ENCODE measurements at regions not wholly inside any gene's neighbourhood (a gene's known extent, or its start where the extent isn't known, plus 50 kb on each side); places are given as distances from the start of the nearest gene placed in this dataset.

DNA sequence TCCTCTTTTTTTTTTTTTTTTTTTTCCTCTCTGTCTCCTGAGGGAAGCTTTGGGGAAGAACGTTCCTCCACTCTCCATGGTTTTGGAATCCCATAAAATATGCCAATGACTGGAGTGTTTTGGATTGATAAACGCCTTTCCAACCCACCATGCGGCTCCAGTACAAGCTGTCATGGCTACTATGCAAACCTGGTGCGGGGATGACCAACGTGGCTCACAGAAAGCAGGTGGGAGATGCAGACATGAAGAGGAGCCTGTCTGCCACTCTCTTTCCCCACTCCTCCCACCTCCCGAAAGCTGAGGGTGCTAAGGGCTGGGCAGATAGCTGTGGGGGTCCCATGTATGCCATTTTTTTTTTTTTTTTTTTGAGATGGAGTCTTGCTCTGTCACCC is 69.9 kb upstream of the SEC14L1 start:
- Histone ChIP-seq H3K27ac (ENCODE audit: low read depth, low read length) (no peak overlapping the region), H3K9me3 (ENCODE audit: control insufficient read depth in 1 of 2, low read length in 2 of 2) (no peaks in the 10 kb centered on the region), H3K4me3 (ENCODE audit: low read length in 2 of 2) (no peak overlapping the region), H3K36me3 (ENCODE audit: insufficient read depth, low read length) (no peaks in the 10 kb centered on the region), H3K27me3 (ENCODE audit: insufficient read depth, low read length) (no peaks in the 10 kb centered on the region), H3K4me1 (ENCODE audit: insufficient read depth, low read length) (no peaks in the 10 kb centered on the region)
- Mint-ChIP-seq H3K4me1 (peaks cover 1 to 5% (median 3%) of the 10 kb centered on the region in 4 donors), H3K27ac (no peak overlapping the region), H3K36me3 (no peaks in the 10 kb centered on the region), H3K4me3 (no peak overlapping the region), H3K9me3 (peaks cover 0 to 3% (median 0%) of the 10 kb centered on the region in 8 donors), H3K27me3 (peaks cover 29 to 39% of the 10 kb centered on the region in 2 donors)
- no peak for DNase-seq
- ChIA-PET CTCF (ENCODE audit: partially characterized antibody) (interaction anchor here (0.6 to 1.4 kb wide), 4 partner anchors 13 to 612 kb away, joined by 3 read pairs; partner anchors contain the start of gene MGAT5B), POLR2A (ENCODE audit: partially characterized antibody) (no interaction called here)
- intact Hi-C loops (cut with micrococcal nuclease) = no loop called here

DNA sequence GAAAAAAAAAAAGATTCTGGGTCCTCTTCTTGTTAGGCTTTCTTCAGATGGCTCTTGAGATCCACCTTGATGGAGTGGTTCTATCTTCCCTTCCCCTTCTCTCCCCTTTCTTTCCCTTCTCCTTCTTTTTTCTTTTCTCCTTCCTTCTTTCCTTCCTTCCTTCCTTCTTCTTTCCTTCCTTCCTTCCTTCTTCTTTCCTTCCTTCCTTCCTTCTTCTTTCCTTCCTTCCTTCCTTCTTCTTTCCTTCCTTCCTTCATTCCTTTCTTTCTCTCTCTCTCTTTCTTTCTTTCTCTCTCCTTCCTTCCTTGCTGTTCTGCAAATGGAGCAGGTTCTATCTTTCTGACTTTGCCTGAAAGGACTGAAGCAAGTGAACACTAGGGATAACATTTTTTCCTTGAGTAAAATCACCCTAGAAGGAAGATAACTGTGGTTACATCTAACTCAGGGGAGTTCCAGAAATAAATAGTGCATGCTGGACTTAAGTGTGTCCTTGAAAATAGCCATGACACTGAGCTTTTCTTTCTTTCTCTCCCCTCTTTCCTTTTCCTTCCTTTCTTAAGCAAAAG is 68.8 kb upstream of the SEC14L1 start:
- ChIA-PET POLR2A (ENCODE audit: partially characterized antibody) (no interaction called here), CTCF (ENCODE audit: partially characterized antibody) (interaction anchor here (1.2 to 2.8 kb wide), 3 partner anchors 14 to 63 kb away, joined by 3 to 9 read pairs (median 5); no protein-coding TSS in a partner anchor)
- Histone ChIP-seq H3K9me3 (ENCODE audit: control insufficient read depth in 1 of 2, low read length in 2 of 2) (no peaks in the 10 kb centered on the region), H3K36me3 (ENCODE audit: insufficient read depth, low read length) (no peaks in the 10 kb centered on the region), H3K4me3 (ENCODE audit: low read length in 2 of 2) (no peak overlapping the region), H3K4me1 (ENCODE audit: insufficient read depth, low read length) (no peaks in the 10 kb centered on the region), H3K27ac (ENCODE audit: low read depth, low read length) (no peak overlapping the region), H3K27me3 (ENCODE audit: insufficient read depth, low read length) (no peaks in the 10 kb centered on the region)
- intact Hi-C loops (cut with micrococcal nuclease) = no loop called here
- H3K27me3 Mint-ChIP-seq = peaks cover 28 to 38% of the 10 kb centered on the region in 2 donors
- H3K27ac Mint-ChIP-seq = no peak overlapping the region
- no peak overlapping the region for H3K4me3 Mint-ChIP-seq
- H3K9me3 Mint-ChIP-seq = peaks cover 0 to 3% (median 0%) of the 10 kb centered on the region in 8 donors
- H3K36me3 Mint-ChIP-seq = no peaks in the 10 kb centered on the region
- DNase-seq = no peak
- no peaks in the 10 kb centered on the region for H3K4me1 Mint-ChIP-seq

DNA sequence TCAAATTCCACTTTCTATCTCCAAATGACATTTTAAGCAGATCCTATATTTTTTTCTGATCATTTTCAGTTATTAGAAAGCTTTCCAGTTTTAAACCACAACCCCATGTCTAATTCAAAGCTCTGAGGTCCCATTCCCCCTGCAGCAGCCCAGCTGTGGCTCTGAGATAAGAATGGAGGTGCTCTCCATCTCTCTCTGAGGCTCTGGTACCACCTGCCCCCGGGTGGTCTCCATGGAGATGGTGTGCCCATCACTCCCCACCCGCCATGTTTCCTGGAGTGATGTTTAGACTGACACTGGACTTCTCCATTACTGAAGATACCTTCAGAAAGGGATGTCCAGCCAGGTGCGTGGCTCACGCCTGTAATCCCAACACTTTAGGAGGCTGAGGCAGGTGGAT is 68.1 kb upstream of the SEC14L1 start:
- H3K27me3 ChIP-seq (ENCODE audit: insufficient read depth, low read length) = no peaks in the 10 kb centered on the region
- no peak overlapping the region for H3K4me3 Mint-ChIP-seq
- H3K36me3 Mint-ChIP-seq = no peaks in the 10 kb centered on the region
- no peak overlapping the region for H3K4me3 ChIP-seq (ENCODE audit: low read length in 2 of 2)
- ChIA-PET POLR2A (ENCODE audit: partially characterized antibody) (no interaction called here), CTCF (ENCODE audit: partially characterized antibody) (interaction anchor here (1.9 to 2.8 kb wide), 2 partner anchors 14 to 17 kb away, joined by 5 to 9 read pairs; no protein-coding TSS in a partner anchor)
- no peaks in the 10 kb centered on the region for H3K36me3 ChIP-seq (ENCODE audit: insufficient read depth, low read length)
- H3K4me1 Mint-ChIP-seq = no peaks in the 10 kb centered on the region
- peaks cover 0 to 3% (median 0%) of the 10 kb centered on the region in 8 donors for H3K9me3 Mint-ChIP-seq
- no peak for DNase-seq
- H3K27ac Mint-ChIP-seq = peak overlapping the region in 1 of 7 donors; percentile 29
- no peak overlapping the region for H3K27ac ChIP-seq (ENCODE audit: low read depth, low read length)
- peaks cover 29 to 33% of the 10 kb centered on the region in 2 donors for H3K27me3 Mint-ChIP-seq
- intact Hi-C loops (cut with micrococcal nuclease) = no loop called here
- no peaks in the 10 kb centered on the region for H3K9me3 ChIP-seq (ENCODE audit: control insufficient read depth in 1 of 2, low read length in 2 of 2)
- no peaks in the 10 kb centered on the region for H3K4me1 ChIP-seq (ENCODE audit: insufficient read depth, low read length)

DNA sequence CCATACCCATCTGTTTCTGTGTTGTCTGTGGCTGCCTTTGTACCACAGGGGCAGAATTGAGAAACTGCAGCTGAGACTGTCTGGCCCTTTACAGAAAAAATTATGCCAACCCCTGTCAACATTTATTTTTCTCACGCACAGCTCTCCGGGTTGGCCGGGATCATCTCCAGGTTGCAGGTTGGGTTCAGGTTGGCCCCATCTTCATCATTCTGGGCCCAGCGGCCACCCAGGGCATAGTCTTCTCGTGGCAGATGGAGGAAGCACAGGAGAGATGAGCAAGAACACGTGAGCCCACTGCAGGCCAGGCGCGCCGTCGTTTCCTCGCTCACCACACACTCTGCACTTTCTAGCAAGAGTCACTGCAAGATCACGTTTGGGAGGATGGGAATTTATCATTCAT is 66.1 kb upstream of the SEC14L1 start:
- H3K27ac Mint-ChIP-seq = no peak overlapping the region

DNA sequence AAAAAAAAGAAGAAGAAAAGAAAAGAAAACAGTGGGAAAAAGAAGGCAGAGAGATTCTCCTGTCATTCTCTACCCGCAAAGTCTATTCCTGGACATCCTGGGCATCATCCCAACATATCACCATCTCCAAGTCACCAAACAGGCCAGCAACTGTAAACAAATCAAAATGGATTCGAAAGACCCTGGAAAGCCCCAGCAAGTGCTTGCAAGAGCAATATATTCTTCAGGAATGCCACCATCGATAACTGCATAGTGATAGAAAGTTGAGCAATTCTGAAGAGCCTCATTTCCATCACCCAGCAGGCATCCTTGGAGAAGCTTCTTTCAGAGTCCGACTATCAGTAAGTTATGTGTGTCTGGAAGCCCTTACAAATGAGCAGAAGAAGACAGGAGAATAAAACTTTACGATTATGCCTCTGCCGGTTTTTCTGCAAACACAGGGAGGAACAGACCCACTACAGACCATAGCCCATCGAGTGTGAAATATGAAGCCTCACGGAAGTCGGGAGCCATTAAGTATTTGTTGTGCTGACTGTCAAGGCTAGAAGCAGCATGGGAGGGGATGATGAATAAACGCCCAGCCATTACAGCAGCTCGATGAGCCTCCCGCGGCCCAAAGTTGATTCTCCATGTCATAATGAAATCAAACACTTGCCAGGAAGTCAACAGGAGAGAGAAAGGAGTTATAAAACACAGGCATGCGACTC is 64.5 kb upstream of the SEC14L1 start:
- peak overlapping the region in 1 of 8 donors; percentile 49 for H3K4me3 Mint-ChIP-seq
- intact Hi-C loops (cut with micrococcal nuclease) = no loop called here
- no peaks in the 10 kb centered on the region for H3K4me1 ChIP-seq (ENCODE audit: insufficient read depth, low read length)
- no peak for DNase-seq
- H3K36me3 ChIP-seq (ENCODE audit: insufficient read depth, low read length) = no peaks in the 10 kb centered on the region
- ChIA-PET CTCF (ENCODE audit: partially characterized antibody) (interaction anchor here (0.7 to 1.1 kb wide), 3 partner anchors 8 to 19 kb away, joined by 3 read pairs; no protein-coding TSS in a partner anchor), POLR2A (ENCODE audit: partially characterized antibody) (no interaction called here)
- H3K27ac Mint-ChIP-seq = no peak overlapping the region
- H3K27ac ChIP-seq (ENCODE audit: low read depth, low read length) = no peak overlapping the region
- no peaks in the 10 kb centered on the region for H3K36me3 Mint-ChIP-seq
- H3K27me3 Mint-ChIP-seq = peaks cover 27 to 29% of the 10 kb centered on the region in 2 donors
- peaks cover 0 to 3% (median 0%) of the 10 kb centered on the region in 8 donors for H3K9me3 Mint-ChIP-seq
- no peak overlapping the region for H3K4me3 ChIP-seq (ENCODE audit: low read length in 2 of 2)
- no peaks in the 10 kb centered on the region for H3K9me3 ChIP-seq (ENCODE audit: control insufficient read depth in 1 of 2, low read length in 2 of 2)
- no peaks in the 10 kb centered on the region for H3K4me1 Mint-ChIP-seq
- no peaks in the 10 kb centered on the region for H3K27me3 ChIP-seq (ENCODE audit: insufficient read depth, low read length)

More for the DNA sequence above, 66.1 kb upstream of the SEC14L1 start:
- Histone ChIP-seq H3K4me1 (ENCODE audit: insufficient read depth, low read length) (no peaks in the 10 kb centered on the region), H3K27ac (ENCODE audit: low read depth, low read length) (no peak overlapping the region), H3K4me3 (ENCODE audit: low read length in 2 of 2) (no peak overlapping the region), H3K27me3 (ENCODE audit: insufficient read depth, low read length) (no peaks in the 10 kb centered on the region), H3K36me3 (ENCODE audit: insufficient read depth, low read length) (no peaks in the 10 kb centered on the region), H3K9me3 (ENCODE audit: control insufficient read depth in 1 of 2, low read length in 2 of 2) (no peaks in the 10 kb centered on the region)
- DNase-seq = no peak
- intact Hi-C loops (cut with micrococcal nuclease) = no loop called here
- peaks cover 31% of the 10 kb centered on the region in 2 donors for H3K27me3 Mint-ChIP-seq
- H3K4me1 Mint-ChIP-seq = no peaks in the 10 kb centered on the region
- ChIA-PET POLR2A (ENCODE audit: partially characterized antibody) (no interaction called here), CTCF (ENCODE audit: partially characterized antibody) (interaction anchor here (1.1 to 2.8 kb wide), 3 partner anchors 9 to 18 kb away, joined by 4 to 9 read pairs (median 6); no protein-coding TSS in a partner anchor)
- peaks cover 0 to 3% (median 0%) of the 10 kb centered on the region in 8 donors for H3K9me3 Mint-ChIP-seq
- no peak overlapping the region for H3K4me3 Mint-ChIP-seq
- no peaks in the 10 kb centered on the region for H3K36me3 Mint-ChIP-seq

DNA sequence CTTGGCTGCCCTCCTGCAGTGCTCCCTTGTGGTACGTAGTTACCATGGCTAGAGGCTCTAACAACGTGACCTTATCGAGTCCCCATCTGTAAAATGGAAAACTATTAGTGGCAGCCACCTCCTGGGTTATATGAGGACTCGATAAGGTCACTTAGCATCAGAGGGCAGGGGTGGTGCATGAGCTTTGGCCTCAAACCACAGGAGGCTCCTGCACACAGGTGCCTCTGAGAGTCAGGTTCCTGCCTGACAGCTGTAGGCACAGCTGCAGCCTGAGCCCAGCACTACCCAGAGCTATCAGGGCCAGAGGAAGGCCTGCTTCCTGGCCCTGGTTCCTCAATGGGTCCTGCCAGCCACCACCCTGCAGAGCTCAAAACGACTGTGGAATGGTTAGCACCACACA is 57.2 kb upstream of the SEC14L1 start:
- Histone ChIP-seq H3K27me3 (ENCODE audit: insufficient read depth, low read length) (no peaks in the 10 kb centered on the region), H3K4me1 (ENCODE audit: insufficient read depth, low read length) (peaks cover 21% of the 10 kb centered on the region), H3K36me3 (ENCODE audit: insufficient read depth, low read length) (no peaks in the 10 kb centered on the region), H3K27ac (ENCODE audit: low read depth, low read length) (no peak overlapping the region), H3K9me3 (ENCODE audit: control insufficient read depth in 1 of 2, low read length in 2 of 2) (no peaks in the 10 kb centered on the region), H3K4me3 (ENCODE audit: low read length in 2 of 2) (no peak overlapping the region)
- Mint-ChIP-seq H3K4me1 (peaks cover 9 to 22% (median 17%) of the 10 kb centered on the region in 4 donors), H3K27me3 (peaks cover 1 to 8% of the 10 kb centered on the region in 2 donors), H3K9me3 (peaks cover 0 to 3% (median 0%) of the 10 kb centered on the region in 8 donors), H3K4me3 (no peak overlapping the region), H3K36me3 (peaks cover 2 to 6% of the 10 kb centered on the region in 2 donors), H3K27ac (no peak overlapping the region)
- intact Hi-C loops (cut with micrococcal nuclease) = no loop called here
- POLR2A ChIA-PET (ENCODE audit: partially characterized antibody) = no interaction called here
- CTCF ChIA-PET (ENCODE audit: partially characterized antibody) = interaction anchor here (1.0 to 1.1 kb wide), 2 partner anchors 8 to 164 kb away, joined by 3 read pairs; no protein-coding TSS in a partner anchor
- no peak for DNase-seq

DNA sequence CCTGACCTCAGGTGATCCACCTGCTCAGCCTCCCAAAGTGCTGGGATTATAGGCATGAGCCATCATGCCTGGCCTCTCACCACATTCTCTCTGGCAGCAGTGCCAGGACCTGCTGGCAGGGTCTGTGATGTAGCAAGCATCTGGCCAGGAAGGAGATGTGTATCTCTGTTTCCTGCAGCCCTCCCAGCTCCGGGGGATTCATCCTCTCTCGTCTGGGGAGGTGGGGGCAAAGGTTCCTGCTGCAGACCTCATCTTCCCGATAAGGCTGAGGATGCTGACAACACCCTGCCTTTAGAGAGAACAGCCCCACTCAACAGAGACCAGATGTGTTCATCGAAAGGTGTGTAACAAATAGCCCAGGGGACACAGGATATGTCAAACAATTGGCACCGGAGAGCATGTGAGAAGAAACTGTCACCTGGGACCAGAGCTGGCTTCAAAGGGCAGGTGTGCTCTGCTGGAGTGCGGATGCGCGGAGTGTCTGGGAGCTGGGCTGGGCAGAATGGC is 54.8 kb upstream of the SEC14L1 start:
- H3K27ac ChIP-seq (ENCODE audit: low read depth, low read length) = no peak overlapping the region
- intact Hi-C loops (cut with micrococcal nuclease) = loop anchor here (1.0 kb wide), 1 partner anchor 161 kb away; no protein-coding TSS in a partner anchor
- POLR2A ChIA-PET (ENCODE audit: partially characterized antibody) = interaction anchor here (0.5 to 1.2 kb wide), 2 partner anchors 162 to 325 kb away, joined by 4 read pairs; no protein-coding TSS in a partner anchor

More for the DNA sequence above, 54.8 kb upstream of the SEC14L1 start:
- Histone ChIP-seq H3K9me3 (ENCODE audit: control insufficient read depth in 1 of 2, low read length in 2 of 2) (no peaks in the 10 kb centered on the region), H3K4me1 (ENCODE audit: insufficient read depth, low read length) (peaks cover 35% of the 10 kb centered on the region), H3K4me3 (ENCODE audit: low read length in 2 of 2) (no peak overlapping the region), H3K27me3 (ENCODE audit: insufficient read depth, low read length) (no peaks in the 10 kb centered on the region), H3K36me3 (ENCODE audit: insufficient read depth, low read length) (peaks cover 6% of the 10 kb centered on the region)
- peak overlapping the region in 6 of 7 donors; percentile 37 to 76 (median 65) for H3K27ac Mint-ChIP-seq
- peaks cover 15 to 16% of the 10 kb centered on the region in 2 donors for H3K36me3 Mint-ChIP-seq
- H3K4me1 Mint-ChIP-seq = peaks cover 17 to 46% (median 32%) of the 10 kb centered on the region in 4 donors
- peaks cover 0 to 6% of the 10 kb centered on the region in 2 donors for H3K27me3 Mint-ChIP-seq
- peaks cover 0 to 3% (median 0%) of the 10 kb centered on the region in 8 donors for H3K9me3 Mint-ChIP-seq
- peak overlapping the region in 7 of 8 donors; percentile 53 to 86 (median 69) for H3K4me3 Mint-ChIP-seq
- CTCF ChIA-PET (ENCODE audit: partially characterized antibody) = interaction anchor here (1.1 to 4.6 kb wide), 8 partner anchors 13 to 218 kb away, joined by 3 to 56 read pairs (median 7); partner anchors contain the start of genes MGAT5B and SEC14L1
- no peak for DNase-seq
